Progenitor cell of endocrine pancreas (in vitro differentiated cells): ENCODE measurements at regions not wholly inside any gene's neighbourhood (a gene's known extent, or its start where the extent isn't known, plus 50 kb on each side); places are given as distances from the start of the nearest gene placed in this dataset.

Experiments used
- DNase-seq: peaks from one replicate; pipeline ENCODE4 v3.0.0; 2021; ENCODE audit warnings: low spot score; ENCODE audit not compliant: unreplicated experiment
- H3K27ac Mint-ChIP-seq: 2 replicates; pipeline ENCODE4 v1.8.0; 2021; ENCODE audit warnings: mild to moderate bottlenecking, moderate library complexity, mixed read lengths
- H3K27me3 Mint-ChIP-seq: 2 replicates; pipeline ENCODE4 v1.8.0; 2021; ENCODE audit warnings: mixed read lengths
- H3K36me3 Mint-ChIP-seq: 2 replicates; pipeline ENCODE4 v1.8.0; 2022; ENCODE audit warnings: mixed read lengths; ENCODE audit not compliant: insufficient read depth
- H3K4me1 Mint-ChIP-seq: 2 replicates; pipeline ENCODE4 v1.8.0; 2021; ENCODE audit warnings: low read depth, mixed read lengths
- H3K4me3 Mint-ChIP-seq: 2 replicates; pipeline ENCODE4 v1.8.0; 2021; ENCODE audit warnings: low read depth, mild to moderate bottlenecking, moderate library complexity, mixed read lengths
- H3K9me3 Mint-ChIP-seq: 2 replicates; pipeline ENCODE4 v1.8.0; 2021; ENCODE audit warnings: low read depth, mixed read lengths
- CTCF ChIP-seq: fragments of 200-600 bp; sonication (generic); IDR thresholded peaks from one replicate; pipeline ENCODE4 v1.5.0; 2021; ENCODE audit warnings: antibody characterized with exemption, mild to moderate bottlenecking; ENCODE audit not compliant: unreplicated experiment

GRCh38 chr4:24010573-24010972 is 120.7 kb upstream of the PPARGC1A start:
- H3K27me3 Mint-ChIP-seq, result peaks cover 3% of the 10 kb centered on the region
- peaks cover 32% of the 10 kb centered on the region for H3K4me1 Mint-ChIP-seq
- TF ChIP-seq CTCF, result no peak
- no peaks in the 10 kb centered on the region for H3K36me3 Mint-ChIP-seq
- H3K9me3 Mint-ChIP-seq, result no peaks in the 10 kb centered on the region
- H3K4me3 Mint-ChIP-seq, result no peak overlapping the region
- no peak for DNase-seq
- no peak overlapping the region for H3K27ac Mint-ChIP-seq

GRCh38 chr4:24007860-24008261 is 118.0 kb upstream of the PPARGC1A start:
- Mint-ChIP-seq H3K9me3 (no peaks in the 10 kb centered on the region), H3K4me3 (no peak overlapping the region), H3K4me1 (peaks cover 39% of the 10 kb centered on the region), H3K27me3 (peaks cover 3% of the 10 kb centered on the region), H3K27ac (no peak overlapping the region), H3K36me3 (no peaks in the 10 kb centered on the region)
- DNase-seq, result no peak
- no peak for TF ChIP-seq CTCF

- no peaks in the 10 kb centered on the region for H3K36me3 Mint-ChIP-seq
- peaks cover 45% of the 10 kb centered on the region for H3K4me1 Mint-ChIP-seq
- no peak overlapping the region for H3K4me3 Mint-ChIP-seq
- H3K27ac Mint-ChIP-seq, result no peak overlapping the region
- no peaks in the 10 kb centered on the region for H3K9me3 Mint-ChIP-seq
- no peak for TF ChIP-seq CTCF
- DNase-seq, result no peak
- H3K27me3 Mint-ChIP-seq, result peaks cover 7% of the 10 kb centered on the region
Observed at GRCh38 chr4:24006269-24006668, 116.4 kb upstream of the PPARGC1A start.

- DNase-seq, result no peak
- Mint-ChIP-seq H3K4me1 (peaks cover 34% of the 10 kb centered on the region), H3K4me3 (no peak overlapping the region), H3K27me3 (peaks cover 19% of the 10 kb centered on the region), H3K36me3 (no peaks in the 10 kb centered on the region), H3K9me3 (no peaks in the 10 kb centered on the region), H3K27ac (no peak overlapping the region)
- TF ChIP-seq CTCF, result no peak
Observed at GRCh38 chr4:24003926-24004325, 114.1 kb upstream of the PPARGC1A start.

- H3K4me3 Mint-ChIP-seq, result no peak overlapping the region
- H3K9me3 Mint-ChIP-seq, result no peaks in the 10 kb centered on the region
- TF ChIP-seq CTCF, result no peak
- H3K4me1 Mint-ChIP-seq, result peaks cover 30% of the 10 kb centered on the region
- H3K27ac Mint-ChIP-seq, result no peak overlapping the region
- peaks cover 19% of the 10 kb centered on the region for H3K27me3 Mint-ChIP-seq
- no peak for DNase-seq
- H3K36me3 Mint-ChIP-seq, result no peaks in the 10 kb centered on the region
Observed at GRCh38 chr4:24003496-24003895, 113.6 kb upstream of the PPARGC1A start.
